ENCODE measurements at regions not wholly inside any gene's neighbourhood (a gene's known extent, or its start where the extent isn't known, plus 50 kb on each side); places are given as distances from the start of the nearest gene placed in this dataset.

- Mint-ChIP-seq H3K27me3 (ENCODE audit: insufficient read depth, low read depth, poor library complexity) (peaks cover 17% of the 10 kb centered on the region), H3K36me3 (ENCODE audit: low read depth) (no peaks in the 10 kb centered on the region), H3K4me1 (peaks cover 32% of the 10 kb centered on the region), H3K9me3 (no peaks in the 10 kb centered on the region), H3K4me3 (no peak overlapping the region), H3K27ac (no peak overlapping the region)
- Histone ChIP-seq H3K4me1 (ENCODE audit: insufficient read depth) (peaks cover 19% of the 10 kb centered on the region; the same call in 1 of the 2 replicates), H4K20me1 (replicated peaks; ENCODE audit: insufficient read depth) (no peaks in the 10 kb centered on the region), H3K9me2 (ENCODE audit: insufficient read depth) (no peaks in the 10 kb centered on the region), H3F3A (replicated peaks; ENCODE audit: low read depth) (no peaks in the 10 kb centered on the region), H3K4me2 (no peak overlapping the region), H3K27me3 (ENCODE audit: insufficient read depth) (no peaks in the 10 kb centered on the region), H3K79me2 (replicated peaks; ENCODE audit: insufficient read depth) (no peaks in the 10 kb centered on the region), H3K4me3 (no peak overlapping the region), H3K36me3 (ENCODE audit: insufficient read depth) (no peaks in the 10 kb centered on the region), H2AFZ (no peak overlapping the region), H3K27ac (ENCODE audit: low read depth) (no peak overlapping the region)
- ATAC-seq = no peak
- no peak for TF ChIP-seq STAT1 (IDR thresholded peaks at IDR 0.05; ENCODE audit: unreplicated experiment)
- TF ChIP-seq ZNF331 (CRISPR knock-in tag; IDR thresholded peaks at IDR 0.05; ENCODE audit: low read depth) = no peak
- no peak for TF ChIP-seq CREB1 (CRISPR knock-in tag; IDR thresholded peaks at IDR 0.05; ENCODE audit: low read depth)
- TF ChIP-seq ZNF462 (CRISPR knock-in tag; IDR thresholded peaks at IDR 0.05) = no peak
- TF ChIP-seq ZNF114 (CRISPR knock-in tag; IDR thresholded peaks at IDR 0.05) = no peak
- no peak for TF ChIP-seq EZH2 (IDR thresholded peaks at IDR 0.05; ENCODE audit: low read depth, unreplicated experiment)
- no peak for TF ChIP-seq REST (IDR thresholded peaks at IDR 0.05; ENCODE audit: unreplicated experiment)
- DNase-seq (ENCODE audit: low spot score) = no peak
Measured at GRCh38 chr1:37265156-37265555, 209.2 kb upstream of the ZC3H12A start.
